ENCODE measurements at regions not wholly inside any gene's neighbourhood (a gene's known extent, or its start where the extent isn't known, plus 50 kb on each side); places are given as distances from the start of the nearest gene placed in this dataset.
"Not testable (repeated sequence)": the region's sequence is repeated elsewhere in the genome, so short reads cannot be mapped to it uniquely, and the experiment has no call there.

DNA sequence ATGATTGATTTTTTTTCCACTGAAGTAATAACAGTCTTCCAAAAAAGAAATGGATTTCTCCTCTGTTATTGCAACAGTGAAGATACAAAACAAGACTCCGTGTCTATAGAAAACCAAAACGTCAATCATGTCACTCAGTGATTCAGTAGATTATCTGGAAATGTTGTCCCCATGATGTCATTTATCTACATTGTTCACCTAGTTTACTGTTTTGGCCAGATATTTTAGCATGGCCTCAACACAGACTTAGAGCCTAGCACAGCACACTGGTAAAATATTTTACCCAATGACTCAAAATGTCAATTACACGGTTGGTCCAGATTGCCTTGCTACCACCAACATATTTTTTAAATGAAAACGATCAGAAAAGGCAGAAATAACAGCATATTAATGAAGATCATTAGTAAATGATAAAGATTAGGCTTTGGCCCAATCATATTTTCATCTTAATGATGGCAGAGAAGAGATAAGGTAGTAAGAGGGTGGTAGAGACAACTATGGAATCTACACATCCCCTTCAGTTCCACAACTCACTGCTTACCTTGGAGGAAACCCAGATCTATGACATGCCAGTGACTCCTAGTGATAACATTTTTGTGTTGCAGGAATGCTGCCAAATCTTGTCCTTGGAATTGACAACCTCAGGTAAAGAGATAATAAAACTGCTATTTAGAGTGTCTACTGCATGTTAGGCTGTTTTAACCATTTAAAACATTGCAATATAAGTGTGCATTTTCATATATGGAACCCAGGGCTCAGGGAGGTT, 347.7 kb upstream of the ARPP21 start:
- DNase-seq (ENCODE audit: insufficient read length, low spot score) (no peak), FAIRE-seq (no peak)
- TF ChIP-seq PAX5 (IDR thresholded peaks at IDR 0.05; ENCODE audit: insufficient read depth, low read length, severe bottlenecking), result no peak
- TF ChIP-seq POLR2AphosphoS5 (IDR thresholded peaks at IDR 0.05; ENCODE audit: low read depth, low read length), result no peak
- TF ChIP-seq POLR2A (IDR thresholded peaks at IDR 0.05; ENCODE audit: low read depth, low read length), result no peak
- TF ChIP-seq SPI1 (IDR thresholded peaks at IDR 0.05; ENCODE audit: low read depth, low read length), result no peak
- TF ChIP-seq POU2F2 (IDR thresholded peaks at IDR 0.05; ENCODE audit: low read depth, low read length), result no peak
- no peak for TF ChIP-seq TAF1 (IDR thresholded peaks at IDR 0.05; ENCODE audit: low read depth, low read length)

GRCh38 chr3:35292568-35292967, 346.8 kb upstream of the ARPP21 start:
- FAIRE-seq (no peak), DNase-seq (ENCODE audit: insufficient read length, low spot score) (no peak)
- no peak for TF ChIP-seq POLR2AphosphoS5 (IDR thresholded peaks at IDR 0.05; ENCODE audit: low read depth, low read length)
- no peak for TF ChIP-seq POU2F2 (IDR thresholded peaks at IDR 0.05; ENCODE audit: low read depth, low read length)
- TF ChIP-seq PAX5 (IDR thresholded peaks at IDR 0.05; ENCODE audit: insufficient read depth, low read length, severe bottlenecking), result no peak
- no peak for TF ChIP-seq TAF1 (IDR thresholded peaks at IDR 0.05; ENCODE audit: low read depth, low read length)
- TF ChIP-seq POLR2A (IDR thresholded peaks at IDR 0.05; ENCODE audit: low read depth, low read length), result no peak
- no peak for TF ChIP-seq SPI1 (IDR thresholded peaks at IDR 0.05; ENCODE audit: low read depth, low read length)

DNA sequence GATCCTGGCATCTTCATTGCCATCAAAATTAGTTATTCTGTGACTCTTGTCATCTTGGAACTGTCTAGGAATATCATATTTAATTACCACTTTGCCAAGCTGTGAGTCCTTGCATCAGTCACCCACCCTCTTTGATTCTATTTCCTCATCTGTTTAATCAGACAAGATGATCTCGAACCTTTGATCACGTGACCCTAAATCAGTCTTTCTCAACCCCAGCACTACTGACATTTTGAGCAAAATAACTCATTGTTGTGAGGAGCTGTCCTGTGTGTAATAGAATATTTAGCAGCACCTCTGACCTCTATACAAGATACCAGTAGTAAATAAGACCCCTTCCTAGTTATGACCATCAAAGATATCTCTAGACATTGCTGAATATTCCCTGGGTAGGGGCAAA, 343.4 kb upstream of the ARPP21 start:
- DNase-seq (ENCODE audit: insufficient read length, low spot score) (no peak), FAIRE-seq (no peak)
- TF ChIP-seq TAF1 (IDR thresholded peaks at IDR 0.05; ENCODE audit: low read depth, low read length), result no peak
- no peak for TF ChIP-seq PAX5 (IDR thresholded peaks at IDR 0.05; ENCODE audit: insufficient read depth, low read length, severe bottlenecking)
- no peak for TF ChIP-seq POLR2A (IDR thresholded peaks at IDR 0.05; ENCODE audit: low read depth, low read length)
- no peak for TF ChIP-seq POLR2AphosphoS5 (IDR thresholded peaks at IDR 0.05; ENCODE audit: low read depth, low read length)
- no peak for TF ChIP-seq POU2F2 (IDR thresholded peaks at IDR 0.05; ENCODE audit: low read depth, low read length)
- no peak for TF ChIP-seq SPI1 (IDR thresholded peaks at IDR 0.05; ENCODE audit: low read depth, low read length)

GRCh38 chr3:35296533-35296932, 342.8 kb upstream of the ARPP21 start:
- FAIRE-seq (no peak), DNase-seq (ENCODE audit: insufficient read length, low spot score) (no peak)
- no peak for TF ChIP-seq POU2F2 (IDR thresholded peaks at IDR 0.05; ENCODE audit: low read depth, low read length)
- TF ChIP-seq SPI1 (IDR thresholded peaks at IDR 0.05; ENCODE audit: low read depth, low read length), result no peak
- TF ChIP-seq TAF1 (IDR thresholded peaks at IDR 0.05; ENCODE audit: low read depth, low read length), result no peak
- TF ChIP-seq POLR2A (IDR thresholded peaks at IDR 0.05; ENCODE audit: low read depth, low read length), result no peak
- TF ChIP-seq PAX5 (IDR thresholded peaks at IDR 0.05; ENCODE audit: insufficient read depth, low read length, severe bottlenecking), result no peak
- no peak for TF ChIP-seq POLR2AphosphoS5 (IDR thresholded peaks at IDR 0.05; ENCODE audit: low read depth, low read length)

DNA sequence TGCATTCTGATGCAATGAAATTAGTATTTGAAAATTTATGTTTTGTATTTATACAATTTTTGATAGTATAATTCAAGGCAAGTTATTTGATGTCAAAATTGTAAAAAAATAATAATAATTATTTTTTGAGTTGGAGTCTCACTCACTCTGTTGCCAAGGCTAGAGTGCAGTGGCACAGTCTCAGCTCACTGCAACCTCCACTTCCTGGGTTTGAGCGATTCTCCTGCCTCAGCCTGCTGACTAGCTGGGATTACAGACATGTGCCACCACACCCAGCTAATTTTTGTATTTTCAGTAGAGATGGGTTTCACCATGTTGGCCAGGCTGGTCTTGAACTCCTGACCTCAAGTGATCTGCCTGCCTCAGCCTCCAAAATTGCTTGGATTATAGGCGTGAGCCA, 342.4 kb upstream of the ARPP21 start:
- not testable (repeated sequence) for DNase-seq (ENCODE audit: insufficient read length, low spot score); FAIRE-seq

GRCh38 chr3:35305406-35305805, 333.9 kb upstream of the ARPP21 start:
- DNase-seq (ENCODE audit: insufficient read length, low spot score) (no peak), FAIRE-seq (no peak)
- TF ChIP-seq POLR2A (IDR thresholded peaks at IDR 0.05; ENCODE audit: low read depth, low read length), result no peak
- no peak for TF ChIP-seq PAX5 (IDR thresholded peaks at IDR 0.05; ENCODE audit: insufficient read depth, low read length, severe bottlenecking)
- no peak for TF ChIP-seq SPI1 (IDR thresholded peaks at IDR 0.05; ENCODE audit: low read depth, low read length)
- TF ChIP-seq POU2F2 (IDR thresholded peaks at IDR 0.05; ENCODE audit: low read depth, low read length), result no peak
- TF ChIP-seq TAF1 (IDR thresholded peaks at IDR 0.05; ENCODE audit: low read depth, low read length), result no peak
- TF ChIP-seq POLR2AphosphoS5 (IDR thresholded peaks at IDR 0.05; ENCODE audit: low read depth, low read length), result no peak

- no peak for FAIRE-seq
These were observed 332.0 kb upstream of the ARPP21 start for GRCh38 chr3:35307296-35307695.

GRCh38 chr3:35316841-35317240, 322.5 kb upstream of the ARPP21 start:
- not testable (repeated sequence) for FAIRE-seq; DNase-seq (ENCODE audit: insufficient read length, low spot score)

More at GRCh38 chr3:35307296-35307695, 332.0 kb upstream of the ARPP21 start:
- no peak for TF ChIP-seq SPI1 (IDR thresholded peaks at IDR 0.05; ENCODE audit: low read depth, low read length)
- no peak for TF ChIP-seq POLR2AphosphoS5 (IDR thresholded peaks at IDR 0.05; ENCODE audit: low read depth, low read length)
- no peak for TF ChIP-seq POLR2A (IDR thresholded peaks at IDR 0.05; ENCODE audit: low read depth, low read length)
- TF ChIP-seq PAX5 (IDR thresholded peaks at IDR 0.05; ENCODE audit: insufficient read depth, low read length, severe bottlenecking), result no peak
- no peak for TF ChIP-seq POU2F2 (IDR thresholded peaks at IDR 0.05; ENCODE audit: low read depth, low read length)
- TF ChIP-seq TAF1 (IDR thresholded peaks at IDR 0.05; ENCODE audit: low read depth, low read length), result no peak
- no peak for DNase-seq (ENCODE audit: insufficient read length, low spot score)

GRCh38 chr3:35320646-35321407, 318.5 kb upstream of the ARPP21 start:
- DNase-seq (ENCODE audit: insufficient read length, low spot score) (no peak), FAIRE-seq (no peak)
- TF ChIP-seq POLR2AphosphoS5 (IDR thresholded peaks at IDR 0.05; ENCODE audit: low read depth, low read length) (no peak), TAF1 (IDR thresholded peaks at IDR 0.05; ENCODE audit: low read depth, low read length) (no peak), SPI1 (IDR thresholded peaks at IDR 0.05; ENCODE audit: low read depth, low read length) (no peak), POU2F2 (IDR thresholded peaks at IDR 0.05; ENCODE audit: low read depth, low read length) (no peak), POLR2A (IDR thresholded peaks at IDR 0.05; ENCODE audit: low read depth, low read length) (no peak), PAX5 (IDR thresholded peaks at IDR 0.05; ENCODE audit: insufficient read depth, low read length, severe bottlenecking) (no peak)

GRCh38 chr3:35322070-35322469, 317.3 kb upstream of the ARPP21 start:
- DNase-seq (ENCODE audit: insufficient read length, low spot score) (no peak), FAIRE-seq (no peak)
- TF ChIP-seq TAF1 (IDR thresholded peaks at IDR 0.05; ENCODE audit: low read depth, low read length), result no peak
- no peak for TF ChIP-seq PAX5 (IDR thresholded peaks at IDR 0.05; ENCODE audit: insufficient read depth, low read length, severe bottlenecking)
- no peak for TF ChIP-seq POLR2AphosphoS5 (IDR thresholded peaks at IDR 0.05; ENCODE audit: low read depth, low read length)
- no peak for TF ChIP-seq POU2F2 (IDR thresholded peaks at IDR 0.05; ENCODE audit: low read depth, low read length)
- no peak for TF ChIP-seq POLR2A (IDR thresholded peaks at IDR 0.05; ENCODE audit: low read depth, low read length)
- TF ChIP-seq SPI1 (IDR thresholded peaks at IDR 0.05; ENCODE audit: low read depth, low read length), result no peak
